HPDE6-E6E7 (cell line): ENCODE measurements at regions not wholly inside any gene's neighbourhood (a gene's known extent, or its start where the extent isn't known, plus 50 kb on each side); places are given as distances from the start of the nearest gene placed in this dataset.
A peak's percentile ranks its signal among the peaks of the same experiment; 100 is the strongest.
"Not testable (repeated sequence)": the region's sequence is repeated elsewhere in the genome, so short reads cannot be mapped to it uniquely, and the experiment has no call there.

Experiments used
- DNase-seq: peaks from one replicate; pipeline ENCODE4 v3.0.0; 2011; ENCODE audit warnings: missing footprints; ENCODE audit errors: extremely low spot score

DNA sequence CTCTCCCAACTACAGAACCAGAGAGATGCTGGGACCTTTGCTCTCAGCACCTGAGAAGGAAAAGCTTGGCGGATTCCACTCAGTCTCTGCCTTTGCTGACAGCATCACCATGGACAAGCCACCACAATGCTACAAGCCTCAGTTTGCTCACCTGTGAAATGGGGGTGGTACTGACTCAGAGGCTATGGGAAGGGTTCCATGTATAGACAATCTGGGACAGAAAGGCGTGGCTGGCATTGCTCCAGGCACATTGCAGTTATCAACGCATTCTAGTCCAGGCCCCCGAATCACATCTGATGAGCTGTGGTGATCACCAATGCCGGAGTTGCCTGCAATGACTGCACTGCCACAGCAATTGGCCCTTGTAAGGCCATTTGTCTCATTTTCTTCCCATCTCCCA is 72.6 kb downstream of the ISX start:
- no peak for DNase-seq

DNA sequence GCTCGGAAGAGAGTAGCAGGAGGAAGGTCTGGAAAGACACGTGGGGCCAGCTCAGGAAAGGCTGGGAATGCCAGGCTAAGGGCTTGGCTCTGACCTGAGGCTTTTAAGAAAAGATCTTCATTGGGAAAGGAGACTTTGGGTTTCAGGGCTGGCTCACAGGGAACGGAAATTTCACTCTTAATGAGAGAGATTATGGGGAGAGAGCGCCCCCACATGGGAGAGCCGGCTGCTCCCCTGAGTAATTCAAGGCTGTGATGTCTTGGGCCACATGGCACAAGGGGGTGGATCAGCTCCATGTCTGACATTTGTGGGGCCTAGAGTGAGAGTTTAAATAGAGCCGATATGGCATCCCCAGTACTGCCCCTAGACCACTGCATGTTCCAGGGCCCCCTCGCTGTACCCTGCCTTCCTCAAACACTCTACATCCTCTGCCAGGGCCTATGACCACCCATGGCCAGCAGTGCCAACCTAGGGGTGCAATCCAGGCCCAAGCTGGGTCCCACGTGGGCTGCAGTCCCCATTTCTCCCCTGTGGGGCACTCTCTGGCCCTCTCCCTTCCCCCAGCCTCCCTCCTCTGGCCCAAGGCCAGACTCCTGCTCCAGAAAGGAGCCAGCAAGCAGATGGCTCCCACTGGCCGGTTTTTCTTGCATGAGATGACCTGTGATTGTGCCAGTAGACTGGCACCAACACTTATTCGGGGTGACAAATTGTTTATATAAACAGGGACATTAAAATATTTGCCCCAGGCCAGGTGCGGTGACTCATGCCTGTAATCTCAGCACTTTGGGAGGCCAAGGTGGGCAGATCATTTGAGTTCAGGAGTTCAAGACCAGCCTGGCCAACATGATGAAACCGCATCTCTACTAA is 75.2 kb downstream of the ISX start:
- DNase-seq, result no peak

DNA sequence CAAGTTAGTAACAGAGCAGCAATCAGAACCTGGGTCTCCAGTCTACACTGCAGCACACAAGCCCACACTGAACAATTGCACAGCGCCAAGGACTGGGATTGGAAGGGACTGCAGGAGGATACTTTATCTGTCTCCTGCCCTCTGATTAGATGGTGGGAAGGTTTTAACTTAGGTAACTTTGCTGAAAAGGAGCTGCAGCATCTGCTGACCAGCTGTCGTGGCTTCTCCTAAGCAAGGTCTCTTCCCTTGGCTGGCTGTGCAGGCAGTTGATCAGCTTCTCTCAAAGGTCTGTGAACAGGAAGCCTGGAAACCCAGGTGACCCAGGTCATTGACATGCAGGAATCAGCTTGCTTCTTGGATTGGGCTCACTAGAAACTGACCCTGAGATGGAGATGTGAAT is 82.4 kb downstream of the ISX start:
- DNase-seq, result no peak

DNA sequence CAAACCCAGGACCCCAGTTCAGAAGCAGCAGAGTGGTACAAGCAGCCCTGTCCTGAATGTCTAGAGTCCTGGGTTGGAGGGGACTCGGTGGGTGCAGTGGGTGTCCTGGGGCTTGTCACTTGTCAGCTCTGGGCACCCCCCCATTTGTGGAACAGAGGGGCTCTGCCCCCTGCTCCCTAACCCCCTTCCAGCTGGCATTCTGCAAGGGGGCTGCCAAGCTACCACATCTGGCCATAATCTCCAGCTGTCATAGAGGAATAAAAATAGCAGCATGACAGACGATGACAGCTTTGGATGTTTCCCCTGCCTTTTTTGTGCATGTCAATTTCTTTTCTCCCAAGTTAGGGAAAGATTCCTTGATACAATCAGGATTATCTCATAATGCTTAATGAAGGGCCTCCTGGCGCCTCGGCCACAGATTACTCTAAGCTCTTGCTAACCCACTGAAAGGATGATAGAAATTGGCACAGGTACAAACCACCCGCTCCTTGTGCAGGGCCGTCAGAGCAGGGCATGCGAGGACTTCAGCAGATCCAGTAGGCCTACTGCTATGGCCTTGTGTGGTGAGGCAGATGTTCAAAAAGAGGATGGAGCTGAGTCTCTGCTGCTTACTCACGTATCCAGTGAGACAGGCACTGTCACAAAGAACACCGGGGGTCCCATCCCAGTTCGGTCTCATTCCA is 83.0 kb downstream of the ISX start:
- DNase-seq, result no peak

DNA sequence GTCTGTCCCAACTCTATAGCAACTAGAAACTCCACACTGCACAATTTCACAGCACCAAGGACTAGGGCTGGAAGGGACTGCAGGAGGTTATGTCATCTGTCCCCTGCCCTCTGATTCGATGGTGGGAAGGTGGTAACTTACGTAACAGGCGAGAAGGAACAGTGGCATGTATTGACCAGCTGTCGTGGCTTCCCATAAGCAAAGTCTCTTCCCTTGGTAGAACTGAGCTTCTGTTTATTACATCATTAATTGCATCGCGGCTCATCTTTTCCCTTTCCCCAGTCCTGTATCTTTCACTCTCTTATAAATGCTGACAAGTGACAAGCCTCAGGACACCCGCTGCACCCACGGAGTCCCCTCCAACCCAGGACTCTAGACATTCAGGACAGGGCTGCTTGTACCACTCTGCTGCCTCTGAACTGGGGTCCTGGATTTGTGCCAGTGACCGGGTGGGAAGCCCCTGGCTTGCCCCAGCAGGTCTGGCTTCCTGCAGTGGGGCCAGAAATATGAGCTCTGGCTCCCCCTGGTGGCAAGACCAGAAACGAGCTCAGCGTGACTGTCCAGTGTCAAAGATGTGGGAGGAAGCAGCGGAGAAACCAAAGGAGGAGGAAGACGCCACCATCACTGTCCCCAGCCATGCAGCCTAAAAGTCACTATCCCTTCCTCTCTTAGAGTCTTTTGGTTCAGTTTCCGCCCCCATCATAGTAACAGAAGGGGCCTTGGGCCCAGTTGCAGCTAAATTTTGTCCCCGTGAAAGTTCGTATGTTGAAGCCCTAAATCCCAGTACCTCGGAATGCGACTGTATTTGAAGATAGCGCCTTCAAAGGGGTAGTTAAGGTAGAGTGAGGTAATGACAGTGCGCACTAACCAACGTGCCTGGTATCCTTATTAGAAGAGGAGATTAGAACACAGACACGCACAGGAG is 84.5 kb downstream of the ISX start:
- DNase-seq, result no peak

DNA sequence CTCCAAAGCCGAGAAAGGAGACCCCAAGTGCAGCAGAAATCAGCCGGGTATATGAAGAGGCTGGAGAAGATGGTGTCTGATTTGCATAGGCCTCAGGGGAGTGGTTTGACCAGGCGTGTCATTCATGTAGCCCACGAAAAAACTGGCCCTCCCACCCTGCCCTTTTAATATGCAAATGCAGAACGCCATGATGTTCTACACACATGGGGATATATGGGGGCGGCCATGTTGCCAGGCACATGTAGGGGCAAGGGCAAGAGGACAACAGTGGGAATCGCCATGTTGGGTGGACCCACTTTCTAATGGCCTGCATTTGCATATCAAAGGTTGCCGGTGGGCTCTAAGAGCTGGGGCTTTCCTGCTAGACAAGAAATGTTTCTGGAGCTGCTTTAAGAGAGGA is 86.4 kb downstream of the ISX start:
- DNase-seq, result no peak

DNA sequence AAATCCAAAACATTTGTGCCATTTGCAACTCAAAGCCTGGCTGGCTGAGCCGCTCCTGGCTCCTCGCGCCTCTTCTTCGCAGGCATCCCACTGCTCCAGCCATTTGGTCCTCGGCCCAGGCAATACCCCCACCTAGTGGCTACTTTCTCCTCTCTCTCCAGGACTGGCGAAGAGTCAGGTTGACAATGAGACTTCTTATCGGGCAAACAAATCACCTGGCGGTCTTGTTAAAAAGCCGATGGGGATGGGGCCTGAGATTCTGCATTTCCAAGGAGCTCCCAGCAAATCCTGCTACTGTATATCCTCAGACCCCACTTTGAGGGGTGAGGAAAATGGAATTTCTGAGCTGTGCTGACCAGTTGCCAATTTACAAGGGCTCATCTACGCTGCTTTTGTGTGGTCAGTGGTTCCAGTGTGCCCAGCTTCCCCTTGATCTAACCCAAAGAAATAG is 89.0 kb downstream of the ISX start:
- peak; percentile 16 for DNase-seq

DNA sequence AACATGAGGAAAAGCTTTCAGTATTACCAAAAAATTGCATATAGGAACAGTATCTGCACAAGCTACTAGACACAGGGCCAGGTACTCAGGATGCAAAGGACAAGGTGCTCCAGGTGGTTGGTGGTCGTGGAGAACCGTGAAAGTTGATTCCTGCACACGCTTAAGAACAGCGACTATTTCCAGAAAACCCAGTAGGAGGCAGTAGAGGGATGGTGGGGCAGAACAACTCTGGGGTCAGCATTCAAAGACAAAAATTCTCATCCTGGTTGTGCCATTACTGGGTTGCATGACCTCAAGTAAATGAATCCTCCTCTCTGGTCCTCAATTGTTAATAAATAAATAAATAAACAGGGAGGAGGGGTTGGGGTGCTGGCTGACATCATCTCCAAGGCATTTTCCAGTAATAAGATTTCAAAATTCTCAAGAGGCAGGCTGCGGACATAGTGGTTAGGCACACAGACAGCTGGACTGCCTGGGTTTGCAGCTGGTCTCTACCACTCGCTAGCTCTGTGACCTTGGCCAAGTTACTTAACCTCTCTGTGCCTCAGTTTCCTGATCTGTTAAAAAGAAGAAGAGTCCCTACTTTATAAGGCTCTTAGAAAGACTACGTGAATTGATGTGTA is 89.6 kb downstream of the ISX start:
- DNase-seq, result no peak

DNA sequence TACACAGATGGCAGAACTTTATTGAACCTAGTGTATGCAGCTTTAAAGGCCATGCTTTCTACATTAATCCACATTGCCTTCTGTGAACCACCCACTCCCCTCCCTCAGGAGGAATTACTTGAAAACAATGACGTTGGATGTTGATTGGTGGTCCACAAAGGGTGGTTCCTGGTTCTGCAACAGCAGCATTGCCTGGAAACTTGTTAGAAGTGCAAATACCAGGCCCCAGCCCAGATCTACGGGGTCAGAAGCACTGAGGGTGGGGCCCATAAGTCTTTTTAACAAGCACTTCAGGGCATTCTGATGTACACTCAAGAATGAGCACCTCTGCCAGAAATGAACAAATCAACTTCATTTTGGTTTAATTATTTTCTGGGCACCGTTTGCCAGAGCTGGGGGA is 91.0 kb downstream of the ISX start:
- no peak for DNase-seq

DNA sequence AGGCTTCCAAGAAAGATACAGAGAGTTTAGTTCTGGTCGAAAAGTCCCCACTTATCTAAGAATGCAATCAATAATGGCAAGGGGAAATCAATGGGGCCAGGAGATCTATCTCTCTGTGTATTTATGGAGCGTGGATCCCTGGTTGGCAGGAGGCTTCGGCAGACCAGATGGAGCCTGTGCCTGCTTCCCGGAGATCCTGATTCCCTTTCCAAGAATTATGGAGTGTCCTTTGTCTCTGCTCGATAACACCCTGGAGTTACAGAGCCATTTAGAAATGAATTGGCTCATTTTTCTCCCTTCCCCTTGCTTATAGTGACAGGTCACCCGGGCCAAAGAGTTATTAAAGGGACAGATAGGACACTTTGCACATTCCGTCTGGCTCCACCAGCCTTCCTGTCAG is 92.4 kb downstream of the ISX start:
- no peak for DNase-seq

DNA sequence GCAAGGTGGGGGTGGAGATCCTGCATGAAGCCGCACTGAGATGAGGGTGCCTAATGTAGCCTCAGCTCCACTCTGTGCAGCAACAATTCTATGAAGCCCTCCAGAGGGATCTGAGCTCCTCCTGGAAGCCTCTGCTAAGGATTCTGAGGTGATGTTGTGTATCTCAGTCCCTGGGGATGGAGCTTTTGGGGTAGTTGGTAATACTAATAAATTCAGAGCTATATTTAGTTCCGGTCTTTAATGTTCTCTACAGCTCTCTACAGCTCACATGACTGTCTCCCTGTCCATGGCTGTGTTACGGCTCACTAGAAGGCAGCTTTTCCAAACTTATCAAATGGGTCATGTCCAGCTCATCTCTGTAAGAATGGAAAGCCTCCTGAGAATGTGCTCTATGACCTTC is 93.4 kb downstream of the ISX start:
- no peak for DNase-seq

DNA sequence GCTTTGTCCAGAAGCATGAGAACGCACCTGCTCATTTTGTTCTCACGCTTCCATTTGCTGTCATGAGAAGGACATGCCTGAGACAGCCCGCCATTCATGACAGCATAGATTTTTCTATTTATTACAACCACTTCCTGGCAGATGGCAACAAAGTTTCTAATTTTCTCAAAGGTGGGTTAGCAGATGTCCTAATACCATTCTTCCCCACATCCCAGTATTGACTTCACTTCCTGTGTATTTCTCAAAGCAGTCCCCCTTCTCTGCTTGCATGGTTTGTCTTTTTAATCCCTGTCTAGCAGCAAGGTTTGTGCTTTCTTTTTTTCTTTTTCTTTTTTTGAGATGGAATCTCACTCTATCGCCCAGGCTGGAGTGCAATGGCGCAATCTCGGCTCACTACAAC is 94.3 kb downstream of the ISX start:
- DNase-seq, result no peak

DNA sequence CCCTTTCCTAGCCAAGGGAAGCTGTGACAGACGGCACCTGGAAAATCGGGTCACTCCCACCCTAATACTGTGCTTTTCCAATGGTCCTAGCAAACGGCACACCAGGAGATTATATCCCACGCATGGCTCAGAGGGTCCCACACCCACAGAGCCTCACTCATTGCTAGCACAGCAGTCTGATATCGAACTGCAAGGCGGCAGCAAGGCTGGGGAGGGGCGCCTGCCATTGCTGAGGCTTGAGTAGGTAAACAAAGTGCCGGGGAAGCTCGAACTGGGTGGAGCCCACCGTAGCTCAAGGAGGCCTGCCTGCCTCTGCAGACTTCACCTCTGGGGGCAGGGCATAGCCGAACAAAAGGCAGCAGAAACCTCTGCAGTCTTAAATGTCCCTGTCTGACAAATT is 91.4 kb upstream of the HMGXB4 start:
- not testable (repeated sequence) for DNase-seq

DNA sequence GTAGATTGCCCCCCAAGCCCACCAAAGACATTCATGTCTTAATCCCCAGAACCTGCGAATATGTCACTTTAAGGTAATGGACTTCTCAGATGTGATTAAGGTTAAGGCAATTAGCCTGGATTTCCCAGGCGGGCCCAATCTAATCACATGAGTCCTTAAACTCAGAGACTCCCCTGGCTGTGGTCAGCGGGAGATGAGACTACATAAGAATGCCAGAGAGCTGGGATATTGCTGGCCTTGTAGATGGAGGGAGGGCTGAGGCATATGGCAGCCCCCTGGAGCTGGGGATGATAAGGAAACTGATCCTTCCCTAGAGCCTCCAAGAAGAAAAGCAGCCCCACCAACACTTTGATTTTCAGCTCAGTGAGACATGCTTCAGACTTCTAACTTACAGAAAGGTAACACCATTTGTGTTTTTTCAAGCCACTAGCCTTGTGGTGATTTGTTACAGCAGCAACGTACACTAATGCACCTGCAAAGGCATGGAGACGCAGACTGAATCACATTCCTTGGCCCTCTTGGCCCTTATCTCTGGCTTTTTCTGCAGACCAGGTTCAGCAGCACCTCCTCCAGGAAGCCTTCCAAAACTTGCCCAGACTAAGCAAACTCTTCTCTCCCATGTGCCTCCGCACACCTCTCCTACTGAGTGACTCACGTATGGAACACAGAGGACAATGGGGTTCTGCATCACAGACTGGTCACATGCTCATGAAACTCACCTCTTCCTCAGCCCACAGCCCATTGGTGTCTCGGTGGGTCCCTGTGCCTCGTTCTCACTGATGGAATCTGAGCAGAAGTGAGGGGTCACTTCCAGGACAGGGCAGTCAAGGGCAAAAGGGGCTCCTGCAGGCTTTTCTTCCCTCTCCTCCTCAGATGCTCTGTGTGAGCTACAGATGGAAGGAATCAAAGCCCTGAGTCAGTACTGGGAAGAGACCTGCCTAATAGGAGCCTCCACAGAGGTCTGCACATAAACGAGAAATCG is 86.3 kb upstream of the HMGXB4 start:
- DNase-seq, result no peak

DNA sequence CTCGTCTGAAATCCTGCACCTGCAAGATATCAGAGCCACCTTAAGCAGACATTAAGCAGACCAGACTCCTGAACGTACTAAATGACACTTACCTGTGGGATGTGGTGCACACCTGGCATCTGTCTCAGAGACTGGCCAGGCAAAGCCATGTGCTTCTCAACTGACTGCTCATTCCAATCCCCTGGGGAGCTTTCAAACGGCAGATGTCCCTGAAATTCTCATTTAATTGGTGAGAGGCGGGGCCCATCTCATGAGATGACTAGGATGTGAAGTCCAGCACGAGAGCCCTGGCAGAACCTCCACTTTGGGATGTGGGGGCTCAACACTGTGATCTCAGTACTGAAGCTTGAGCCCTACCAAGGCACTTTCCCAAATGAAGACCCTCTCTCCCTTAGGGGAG is 84.9 kb upstream of the HMGXB4 start:
- no peak for DNase-seq

DNA sequence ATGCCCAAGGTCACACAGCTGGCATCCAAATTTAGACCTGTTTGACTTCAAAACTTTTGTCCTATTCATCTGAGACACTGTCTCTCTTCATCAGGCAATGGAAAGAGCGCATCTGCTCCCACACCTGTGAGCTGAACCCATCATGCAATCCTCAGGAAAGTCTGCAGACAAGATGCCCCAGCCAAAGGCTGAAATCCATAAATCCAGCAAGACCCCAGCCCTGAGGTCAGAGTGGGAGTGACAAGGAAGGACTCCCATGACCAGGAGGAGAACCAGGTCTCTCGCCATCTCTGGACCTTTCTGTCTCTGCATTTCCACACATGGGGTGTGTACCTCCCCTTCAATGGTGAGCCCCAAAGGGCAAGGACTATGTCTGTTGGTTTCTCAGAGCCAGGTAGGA is 83.6 kb upstream of the HMGXB4 start:
- no peak for DNase-seq

DNA sequence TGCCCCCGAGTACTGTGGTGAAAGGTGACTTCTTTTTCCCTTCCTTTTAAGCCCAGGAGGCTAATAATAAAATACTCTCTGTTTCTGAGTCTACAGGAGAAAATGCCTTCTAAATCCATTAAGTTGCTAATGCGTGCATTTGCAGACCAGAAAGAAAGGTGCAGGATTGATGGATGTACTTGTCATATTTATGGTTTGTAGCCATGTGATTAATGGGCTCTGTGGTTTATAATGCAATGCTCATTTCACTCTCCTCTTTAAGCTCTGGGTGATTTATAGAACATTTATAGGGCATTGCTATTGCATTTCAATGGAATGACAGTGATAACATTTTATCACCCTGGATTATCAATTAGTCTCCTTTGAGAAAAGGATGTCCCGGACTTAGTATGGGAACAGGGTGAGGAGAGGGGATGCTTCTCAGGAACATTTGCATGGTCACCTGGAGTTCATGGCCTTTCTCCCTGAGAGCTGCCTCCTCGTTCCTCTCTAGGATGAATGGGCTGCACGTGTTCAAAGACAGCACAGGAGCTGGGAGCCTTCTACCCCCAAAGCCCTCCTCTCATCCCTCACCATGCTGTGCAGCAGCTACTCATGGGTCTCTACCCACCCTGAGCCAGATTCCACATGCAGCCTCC is 82.8 kb upstream of the HMGXB4 start:
- no peak for DNase-seq

DNA sequence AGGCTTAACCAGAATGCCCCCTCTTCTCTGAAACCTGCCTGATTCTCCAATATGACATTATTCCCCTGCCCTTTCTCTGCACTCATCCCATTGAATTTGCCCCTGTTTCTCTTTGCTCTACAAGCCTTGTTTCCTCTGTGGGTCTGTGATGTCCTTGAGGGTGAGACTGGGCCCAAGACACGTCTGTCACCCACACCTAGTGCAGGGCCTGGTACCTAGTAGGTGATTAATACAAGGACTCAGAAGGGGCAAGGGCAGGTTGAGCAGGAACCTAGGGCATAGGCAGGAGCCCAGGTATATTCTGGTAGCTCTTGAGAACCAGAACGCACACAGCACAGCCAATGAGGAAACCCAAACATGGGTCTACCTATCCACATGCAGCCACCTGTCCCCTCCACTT is 81.9 kb upstream of the HMGXB4 start:
- no peak for DNase-seq

DNA sequence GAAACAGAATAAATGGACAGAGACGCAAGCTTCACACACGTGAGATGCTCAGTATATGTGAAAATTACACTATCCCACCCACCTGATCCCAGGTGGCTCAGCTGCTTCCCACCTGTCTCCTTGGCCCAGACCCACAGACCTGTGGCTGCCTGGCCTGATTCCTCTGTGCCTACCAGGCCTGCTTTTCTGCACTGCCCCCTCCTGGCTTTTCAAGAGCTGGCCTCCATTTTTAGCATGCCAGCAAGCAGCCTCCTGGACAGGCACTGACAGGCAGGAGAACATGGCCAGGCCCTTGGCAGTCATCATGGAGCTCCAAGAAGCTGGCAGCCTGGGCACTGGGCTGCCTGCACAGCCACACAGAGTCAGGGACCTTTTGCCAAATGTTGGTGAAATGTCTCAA is 79.5 kb upstream of the HMGXB4 start:
- DNase-seq, result no peak

DNA sequence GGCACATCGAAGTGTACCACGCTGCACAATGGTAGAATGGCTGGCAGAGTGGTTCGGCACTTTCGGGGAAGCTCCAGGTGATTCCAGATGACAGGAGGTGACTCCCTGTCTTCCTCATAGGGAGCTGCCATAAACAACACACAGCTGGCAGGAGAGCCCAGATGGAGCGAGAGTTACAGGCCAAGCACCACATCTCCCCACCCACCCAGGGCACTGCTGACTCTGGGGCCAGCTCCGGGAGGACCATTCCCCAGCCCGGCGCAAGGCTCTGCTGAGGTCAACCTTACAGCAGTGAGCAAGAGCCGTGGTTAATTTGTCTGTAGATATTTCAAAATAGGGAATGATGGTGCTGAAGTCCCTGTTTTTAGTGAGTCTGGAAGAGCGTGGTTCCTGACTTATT is 78.8 kb upstream of the HMGXB4 start:
- no peak for DNase-seq
